Cardiac muscle cell (in vitro differentiated cells and primary cell): ENCODE measurements at regions not wholly inside any gene's neighbourhood (a gene's known extent, or its start where the extent isn't known, plus 50 kb on each side); places are given as distances from the start of the nearest gene placed in this dataset.
A peak's percentile ranks its signal among the peaks of the same experiment; 100 is the strongest.

Experiments
- DNase-seq, 2 donors: peaks; one replicate each; pipeline versions ENCODE4 v3.0.0 to v3.0.0-alpha.2; 2010 to 2017; ENCODE audit warnings: low read depth in 1 of 2, low spot score in 1 of 2
- H3K27ac ChIP-seq: fragments of 200-600 bp; sonication (generic); 2 replicates; pipeline ENCODE4 v1.5.1; 2016
- H3K27me3 ChIP-seq: fragments of 200-600 bp; sonication (generic); 2 replicates; pipeline ENCODE4 v1.6.0; 2016; ENCODE audit warnings: control low read depth
- H3K36me3 ChIP-seq: fragments of 200-600 bp; sonication (generic); 2 replicates; pipeline ENCODE4 v1.5.1; 2016; ENCODE audit warnings: control low read depth
- H3K4me1 ChIP-seq: fragments of 200-600 bp; sonication (generic); 2 replicates; pipeline ENCODE4 v1.8.1; 2017; ENCODE audit warnings: low read depth, mild to moderate bottlenecking, mixed run types
- H3K4me3 ChIP-seq: fragments of 200-600 bp; sonication (generic); 2 replicates; pipeline ENCODE4 v1.5.1; 2016; ENCODE audit warnings: mild to moderate bottlenecking
- H3K9me3 ChIP-seq: fragments of 200-600 bp; sonication (generic); 2 replicates; pipeline ENCODE4 v1.5.1; 2017; ENCODE audit warnings: low read depth, mild to moderate bottlenecking, control low read depth
- CTCF ChIP-seq: IDR thresholded peaks from 2 replicates; pipeline ENCODE4 v1.5.1; 2012; ENCODE audit warnings: low read depth, mild to moderate bottlenecking, low read length

GRCh38 chr3:16081661-16082060 is 92.8 kb upstream of the GALNT15 start:
- Histone ChIP-seq H3K27ac (no peak overlapping the region), H3K4me1 (no peaks in the 10 kb centered on the region), H3K4me3 (no peak overlapping the region), H3K27me3 (no peaks in the 10 kb centered on the region), H3K9me3 (no peaks in the 10 kb centered on the region), H3K36me3 (no peaks in the 10 kb centered on the region)
- DNase-seq: no peak
- TF ChIP-seq CTCF: no peak

GRCh38 chr3:16084887-16085286 is 89.6 kb upstream of the GALNT15 start:
- Histone ChIP-seq H3K4me1 (no peaks in the 10 kb centered on the region), H3K9me3 (no peaks in the 10 kb centered on the region), H3K4me3 (no peak overlapping the region), H3K36me3 (no peaks in the 10 kb centered on the region), H3K27me3 (no peaks in the 10 kb centered on the region), H3K27ac (no peak overlapping the region)
- peak in 1 of 2 donors; percentile 72 for DNase-seq
- TF ChIP-seq CTCF: no peak

- H3K27ac ChIP-seq: no peak overlapping the region
- no peak for TF ChIP-seq CTCF
Measured at GRCh38 chr3:16085410-16085809, 89.1 kb upstream of the GALNT15 start.

GRCh38 chr3:16085884-16086608 is 88.4 kb upstream of the GALNT15 start:
- Histone ChIP-seq H3K9me3 (no peaks in the 10 kb centered on the region), H3K36me3 (no peaks in the 10 kb centered on the region), H3K27me3 (no peaks in the 10 kb centered on the region), H3K27ac (no peak overlapping the region), H3K4me3 (no peak overlapping the region), H3K4me1 (no peaks in the 10 kb centered on the region)
- DNase-seq: peak in 1 of 2 donors; percentile 83
- no peak for TF ChIP-seq CTCF

More at GRCh38 chr3:16085410-16085809, 89.1 kb upstream of the GALNT15 start:
- H3K4me3 ChIP-seq: no peak overlapping the region
- H3K9me3 ChIP-seq: no peaks in the 10 kb centered on the region
- DNase-seq: peak in 1 of 2 donors; percentile 38
- no peaks in the 10 kb centered on the region for H3K36me3 ChIP-seq
- H3K4me1 ChIP-seq: no peaks in the 10 kb centered on the region
- no peaks in the 10 kb centered on the region for H3K27me3 ChIP-seq

GRCh38 chr3:16086690-16087089 is 87.8 kb upstream of the GALNT15 start:
- no peak for DNase-seq
- Histone ChIP-seq H3K4me1 (no peaks in the 10 kb centered on the region), H3K9me3 (no peaks in the 10 kb centered on the region), H3K4me3 (no peak overlapping the region), H3K27ac (no peak overlapping the region), H3K36me3 (no peaks in the 10 kb centered on the region), H3K27me3 (no peaks in the 10 kb centered on the region)
- TF ChIP-seq CTCF: no peak

- no peak overlapping the region for H3K27ac ChIP-seq
- H3K4me1 ChIP-seq: no peaks in the 10 kb centered on the region
- H3K36me3 ChIP-seq: no peaks in the 10 kb centered on the region
- no peak overlapping the region for H3K4me3 ChIP-seq
- no peak for DNase-seq
- H3K9me3 ChIP-seq: no peaks in the 10 kb centered on the region
- TF ChIP-seq CTCF: no peak
- no peaks in the 10 kb centered on the region for H3K27me3 ChIP-seq
Measured at GRCh38 chr3:16088496-16088895, 86.0 kb upstream of the GALNT15 start.
